Activated naive CD8-positive, alpha-beta T cell treated with anti-CD3 and anti-CD28 coated beads, Interleukin-2, amount 10 ng/mL, durations not matched to agents 7 days and 5 days (primary cell): ENCODE measurements at regions not wholly inside any gene's neighbourhood (a gene's known extent, or its start where the extent isn't known, plus 50 kb on each side); places are given as distances from the start of the nearest gene placed in this dataset.

Source experiments
- ATAC-seq: fragments of 150-1000 bp; cut with Tn5 transposase; one replicate; pipeline ENCODE4 v1.10.0; 2021; ENCODE audit warnings: low read depth, moderate library complexity
- POLR2A ChIA-PET: fragments of 350-600 bp; sonication (Branson Sonifier 250); formaldehyde crosslinking; loops from one replicate; lab custom pipeline; 2021; ENCODE audit warnings: antibody characterized with exemption; lab: Charles Lee
- DNase-seq: peaks from one replicate; pipeline ENCODE4 v3.0.0; 2021
- H3K27ac Mint-ChIP-seq: one replicate; pipeline ENCODE4 v1.8.0; 2022; ENCODE audit warnings: mild to moderate bottlenecking, mixed read lengths
- H3K27me3 Mint-ChIP-seq: one replicate; pipeline ENCODE4 v1.8.0; 2022; ENCODE audit warnings: mild to moderate bottlenecking, moderate library complexity, mixed read lengths
- H3K36me3 Mint-ChIP-seq: one replicate; pipeline ENCODE4 v1.8.0; 2021; ENCODE audit warnings: mild to moderate bottlenecking, mixed read lengths
- H3K4me1 Mint-ChIP-seq: one replicate; pipeline ENCODE4 v1.8.0; 2021; ENCODE audit warnings: mixed read lengths
- H3K4me3 Mint-ChIP-seq: one replicate; pipeline ENCODE4 v1.8.0; 2022; ENCODE audit warnings: mild to moderate bottlenecking, moderate library complexity, mixed read lengths
- H3K9me3 Mint-ChIP-seq: one replicate; pipeline ENCODE4 v1.8.0; 2021; ENCODE audit warnings: mixed read lengths

- H3K9me3 Mint-ChIP-seq: peaks cover 8% of the 10 kb centered on the region
- no peak overlapping the region for H3K27ac Mint-ChIP-seq
- no peak overlapping the region for H3K4me3 Mint-ChIP-seq
- no peaks in the 10 kb centered on the region for H3K27me3 Mint-ChIP-seq
- ATAC-seq (no peak), DNase-seq (no peak)
- POLR2A ChIA-PET: no interaction called here
- H3K36me3 Mint-ChIP-seq: no peaks in the 10 kb centered on the region
- H3K4me1 Mint-ChIP-seq: no peaks in the 10 kb centered on the region
These were observed 95.8 kb upstream of the SNRPN start for GRCh38 chr15:24858737-24859601.

GRCh38 chr15:24861014-24861690, 93.6 kb upstream of the SNRPN start:
- Mint-ChIP-seq H3K27ac (no peak overlapping the region), H3K9me3 (peaks cover 6% of the 10 kb centered on the region), H3K4me1 (no peaks in the 10 kb centered on the region), H3K4me3 (no peak overlapping the region), H3K36me3 (no peaks in the 10 kb centered on the region), H3K27me3 (no peaks in the 10 kb centered on the region)
- ATAC-seq (no peak), DNase-seq (no peak)
- POLR2A ChIA-PET: no interaction called here

GRCh38 chr15:24862726-24863521, 91.9 kb upstream of the SNRPN start:
- no peaks in the 10 kb centered on the region for H3K36me3 Mint-ChIP-seq
- POLR2A ChIA-PET: no interaction called here
- ATAC-seq (no peak), DNase-seq (no peak)
- H3K27ac Mint-ChIP-seq: no peak overlapping the region
- no peak overlapping the region for H3K4me3 Mint-ChIP-seq
- H3K9me3 Mint-ChIP-seq: peaks cover 4% of the 10 kb centered on the region
- no peaks in the 10 kb centered on the region for H3K27me3 Mint-ChIP-seq
- H3K4me1 Mint-ChIP-seq: no peaks in the 10 kb centered on the region

- Mint-ChIP-seq H3K4me3 (no peak overlapping the region), H3K9me3 (peaks cover 5% of the 10 kb centered on the region), H3K27me3 (no peaks in the 10 kb centered on the region), H3K36me3 (no peaks in the 10 kb centered on the region), H3K4me1 (no peaks in the 10 kb centered on the region), H3K27ac (no peak overlapping the region)
- DNase-seq: no peak
- ATAC-seq: no peak
- POLR2A ChIA-PET: no interaction called here
These were observed 89.5 kb upstream of the SNRPN start for GRCh38 chr15:24865303-24865702.

- no peaks in the 10 kb centered on the region for H3K36me3 Mint-ChIP-seq
- H3K9me3 Mint-ChIP-seq: peaks cover 24% of the 10 kb centered on the region
- no peaks in the 10 kb centered on the region for H3K27me3 Mint-ChIP-seq
- H3K4me1 Mint-ChIP-seq: no peaks in the 10 kb centered on the region
- no peak for ATAC-seq
- no peak for DNase-seq
- POLR2A ChIA-PET: no interaction called here
- no peak overlapping the region for H3K4me3 Mint-ChIP-seq
- no peak overlapping the region for H3K27ac Mint-ChIP-seq
These were observed 77.6 kb upstream of the SNRPN start for GRCh38 chr15:24877174-24877573.

GRCh38 chr15:24878153-24878552, 76.6 kb upstream of the SNRPN start:
- H3K27ac Mint-ChIP-seq: peak overlapping the region; percentile 70
- POLR2A ChIA-PET: no interaction called here
- H3K27me3 Mint-ChIP-seq: no peaks in the 10 kb centered on the region
- H3K4me3 Mint-ChIP-seq: peak overlapping the region; percentile 74
- ATAC-seq (peak; percentile 56), DNase-seq (peak; percentile 52)
- peaks cover 21% of the 10 kb centered on the region for H3K9me3 Mint-ChIP-seq
- no peaks in the 10 kb centered on the region for H3K36me3 Mint-ChIP-seq
- H3K4me1 Mint-ChIP-seq: no peaks in the 10 kb centered on the region

GRCh38 chr15:24879492-24879891, 75.3 kb upstream of the SNRPN start:
- Mint-ChIP-seq H3K27ac (no peak overlapping the region), H3K9me3 (peaks cover 25% of the 10 kb centered on the region), H3K4me3 (no peak overlapping the region), H3K36me3 (no peaks in the 10 kb centered on the region), H3K4me1 (no peaks in the 10 kb centered on the region), H3K27me3 (no peaks in the 10 kb centered on the region)
- ATAC-seq (no peak), DNase-seq (no peak)
- POLR2A ChIA-PET: no interaction called here

GRCh38 chr15:24880663-24881062, 74.1 kb upstream of the SNRPN start:
- no peaks in the 10 kb centered on the region for H3K4me1 Mint-ChIP-seq
- ATAC-seq (no peak), DNase-seq (no peak)
- no peak overlapping the region for H3K4me3 Mint-ChIP-seq
- H3K27ac Mint-ChIP-seq: no peak overlapping the region
- POLR2A ChIA-PET: no interaction called here
- H3K27me3 Mint-ChIP-seq: no peaks in the 10 kb centered on the region
- no peaks in the 10 kb centered on the region for H3K36me3 Mint-ChIP-seq
- peaks cover 22% of the 10 kb centered on the region for H3K9me3 Mint-ChIP-seq

GRCh38 chr15:24886538-24886937, 68.2 kb upstream of the SNRPN start:
- H3K9me3 Mint-ChIP-seq: peaks cover 12% of the 10 kb centered on the region
- H3K27me3 Mint-ChIP-seq: no peaks in the 10 kb centered on the region
- POLR2A ChIA-PET: no interaction called here
- H3K27ac Mint-ChIP-seq: no peak overlapping the region
- ATAC-seq: no peak
- no peak overlapping the region for H3K4me3 Mint-ChIP-seq
- no peaks in the 10 kb centered on the region for H3K36me3 Mint-ChIP-seq
- no peak for DNase-seq
- no peaks in the 10 kb centered on the region for H3K4me1 Mint-ChIP-seq

- ATAC-seq (no peak), DNase-seq (no peak)
- Mint-ChIP-seq H3K4me1 (no peaks in the 10 kb centered on the region), H3K4me3 (no peak overlapping the region), H3K27ac (no peak overlapping the region), H3K9me3 (peaks cover 20% of the 10 kb centered on the region), H3K27me3 (no peaks in the 10 kb centered on the region), H3K36me3 (no peaks in the 10 kb centered on the region)
- POLR2A ChIA-PET: no interaction called here
These were observed 56.0 kb upstream of the SNRPN start for GRCh38 chr15:24898715-24899272.

GRCh38 chr15:24899367-24899766, 55.4 kb upstream of the SNRPN start:
- ATAC-seq: no peak
- Mint-ChIP-seq H3K4me1 (no peaks in the 10 kb centered on the region), H3K27me3 (no peaks in the 10 kb centered on the region), H3K4me3 (no peak overlapping the region), H3K27ac (no peak overlapping the region), H3K36me3 (no peaks in the 10 kb centered on the region), H3K9me3 (peaks cover 20% of the 10 kb centered on the region)
- POLR2A ChIA-PET: no interaction called here
- no peak for DNase-seq

- Mint-ChIP-seq H3K4me1 (no peaks in the 10 kb centered on the region), H3K36me3 (no peaks in the 10 kb centered on the region), H3K27me3 (no peaks in the 10 kb centered on the region), H3K27ac (no peak overlapping the region), H3K9me3 (peaks cover 20% of the 10 kb centered on the region), H3K4me3 (no peak overlapping the region)
- ATAC-seq: no peak
- DNase-seq: no peak
- POLR2A ChIA-PET: no interaction called here
These were observed 55.0 kb upstream of the SNRPN start for GRCh38 chr15:24899795-24900194.

GRCh38 chr15:24901409-24901808, 53.4 kb upstream of the SNRPN start:
- Mint-ChIP-seq H3K36me3 (no peaks in the 10 kb centered on the region), H3K9me3 (peaks cover 21% of the 10 kb centered on the region)
- no peak for DNase-seq

More at GRCh38 chr15:24901409-24901808, 53.4 kb upstream of the SNRPN start:
- POLR2A ChIA-PET: no interaction called here
- no peaks in the 10 kb centered on the region for H3K4me1 Mint-ChIP-seq
- no peaks in the 10 kb centered on the region for H3K27me3 Mint-ChIP-seq
- no peak overlapping the region for H3K4me3 Mint-ChIP-seq
- H3K27ac Mint-ChIP-seq: no peak overlapping the region
- no peak for ATAC-seq
